ENCODE measurements at regions not wholly inside any gene's neighbourhood (a gene's known extent, or its start where the extent isn't known, plus 50 kb on each side); places are given as distances from the start of the nearest gene placed in this dataset.
"Not testable (repeated sequence)": the region's sequence is repeated elsewhere in the genome, so short reads cannot be mapped to it uniquely, and the experiment has no call there.

DNA sequence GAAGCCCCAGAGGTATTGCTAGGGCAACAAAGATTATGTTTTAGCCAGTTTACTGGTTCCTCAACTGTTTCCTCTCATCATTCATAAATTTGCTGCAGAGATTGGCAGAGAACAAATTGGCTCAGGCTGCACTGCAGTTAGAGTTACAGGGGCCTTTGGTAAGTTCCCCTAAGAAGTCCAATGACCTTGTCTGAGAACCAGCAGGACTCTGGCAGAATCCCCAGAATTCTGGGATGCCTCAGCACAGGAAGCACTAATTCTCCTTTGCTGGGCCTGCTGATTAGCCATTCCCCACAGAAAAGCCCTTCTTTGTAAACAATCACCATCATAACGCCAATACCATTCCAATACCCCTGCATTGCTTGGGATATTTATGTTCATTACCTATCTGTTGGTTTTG, 151.3 kb downstream of the USP46 start:
- no peak overlapping the region for H3K27ac ChIP-seq (ENCODE audit: low read length)
- H3K4me3 ChIP-seq (ENCODE audit: low read length), result no peak overlapping the region
- no peaks in the 10 kb centered on the region for H3K4me1 ChIP-seq (ENCODE audit: control insufficient read depth, insufficient read depth, low read length)
- DNase-seq, result no peak
- no peaks in the 10 kb centered on the region for H3K36me3 ChIP-seq (ENCODE audit: control insufficient read depth, insufficient read depth, low read length)
- no CpG with 5 or more reads among the region's 1 CpG for WGBS (ENCODE audit: insufficient coverage, low lambda C conversion rate)
- H3K9me3 ChIP-seq (ENCODE audit: control insufficient read depth, low read depth, low read length), result no peaks in the 10 kb centered on the region
- no peaks in the 10 kb centered on the region for H3K27me3 ChIP-seq (ENCODE audit: control insufficient read depth, insufficient read depth, low read length)

DNA sequence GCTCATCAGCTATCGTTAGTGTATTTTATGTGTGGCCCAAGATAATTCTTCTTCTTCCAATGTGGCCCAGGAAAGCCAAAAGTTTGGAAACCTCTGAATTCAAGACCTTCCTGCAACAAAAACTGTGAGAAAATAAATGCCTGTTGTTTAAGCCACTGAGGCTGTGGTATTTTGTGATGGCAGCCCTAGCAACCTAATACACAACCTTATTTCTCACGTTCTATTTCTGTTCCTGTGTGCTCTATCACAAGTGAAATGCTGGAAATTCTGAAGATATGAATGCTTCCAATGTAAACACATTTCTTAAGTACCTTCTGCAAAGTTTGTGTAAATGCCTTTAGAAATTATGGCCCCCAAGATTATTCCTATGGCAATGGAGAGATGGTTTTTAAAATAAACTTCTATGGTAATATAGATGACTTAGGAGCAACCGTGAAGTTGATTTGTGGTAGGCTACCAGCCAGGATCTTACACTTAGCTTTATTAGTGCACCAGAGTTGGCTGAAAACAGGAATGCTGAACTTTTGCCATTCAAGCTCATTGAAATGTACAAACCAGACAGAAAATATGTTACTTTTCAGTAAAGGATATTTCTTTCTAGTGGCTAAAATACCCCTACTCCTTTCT, 148.0 kb downstream of the USP46 start:
- Histone ChIP-seq H3K36me3 (ENCODE audit: control insufficient read depth, insufficient read depth, low read length) (no peaks in the 10 kb centered on the region), H3K9me3 (ENCODE audit: control insufficient read depth, low read depth, low read length) (no peaks in the 10 kb centered on the region), H3K27me3 (ENCODE audit: control insufficient read depth, insufficient read depth, low read length) (no peaks in the 10 kb centered on the region), H3K4me3 (ENCODE audit: low read length) (no peak overlapping the region), H3K4me1 (ENCODE audit: control insufficient read depth, insufficient read depth, low read length) (no peaks in the 10 kb centered on the region), H3K27ac (ENCODE audit: low read length) (no peak overlapping the region)
- whole genome bisulfite sequencing (ENCODE audit: insufficient coverage, low lambda C conversion rate), result no CpG with 5 or more reads among the region's 3 CpGs
- no peak for DNase-seq

DNA sequence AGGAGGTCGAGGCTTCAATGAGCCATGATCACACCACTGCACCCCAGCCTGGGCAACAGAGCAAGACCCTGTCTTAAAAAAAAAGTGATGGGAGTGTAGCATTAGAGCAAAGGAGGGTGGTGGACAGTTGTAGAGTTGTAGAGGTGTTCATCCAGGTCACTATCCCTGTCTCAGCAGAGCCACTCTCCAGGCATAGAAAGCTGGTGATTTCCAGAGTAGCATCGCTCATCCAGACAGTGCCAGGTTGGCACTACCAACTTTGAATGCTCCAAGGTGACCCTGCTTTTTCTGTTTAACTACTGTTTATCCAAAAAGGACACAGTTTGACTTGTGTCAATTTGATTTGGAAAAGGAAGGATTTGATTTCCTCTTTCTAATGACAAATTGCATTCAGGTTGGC, 147.3 kb downstream of the USP46 start:
- H3K27ac ChIP-seq (ENCODE audit: low read length), result no peak overlapping the region
- H3K4me1 ChIP-seq (ENCODE audit: control insufficient read depth, insufficient read depth, low read length), result no peaks in the 10 kb centered on the region
- H3K9me3 ChIP-seq (ENCODE audit: control insufficient read depth, low read depth, low read length), result no peaks in the 10 kb centered on the region
- no peaks in the 10 kb centered on the region for H3K27me3 ChIP-seq (ENCODE audit: control insufficient read depth, insufficient read depth, low read length)
- WGBS (ENCODE audit: insufficient coverage, low lambda C conversion rate), result 100% methylated on average over 1 of the region's 2 CpGs
- no peak overlapping the region for H3K4me3 ChIP-seq (ENCODE audit: low read length)
- no peaks in the 10 kb centered on the region for H3K36me3 ChIP-seq (ENCODE audit: control insufficient read depth, insufficient read depth, low read length)
- DNase-seq, result no peak

DNA sequence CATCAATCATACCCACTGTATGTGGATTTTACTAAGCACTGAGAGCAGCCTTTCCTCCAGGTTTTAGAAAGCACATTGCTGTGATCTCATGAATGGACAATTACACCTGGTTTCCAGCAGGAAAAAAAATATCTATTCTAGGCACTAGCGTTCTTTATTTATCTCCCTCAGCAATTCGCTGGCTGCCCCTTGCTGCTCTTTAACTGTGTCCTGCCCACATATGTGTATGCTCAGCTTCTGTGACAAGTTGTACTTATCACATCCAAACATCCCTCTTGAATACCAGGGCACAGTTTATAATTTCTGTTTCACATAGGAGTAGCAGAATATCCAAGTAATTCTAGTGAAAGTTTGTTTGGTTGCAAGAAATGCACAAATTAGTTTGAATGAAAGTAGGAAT, 146.8 kb downstream of the USP46 start:
- H3K27me3 ChIP-seq (ENCODE audit: control insufficient read depth, insufficient read depth, low read length), result no peaks in the 10 kb centered on the region
- 0% methylated on average over 2 of the region's 2 CpGs for WGBS (ENCODE audit: insufficient coverage, low lambda C conversion rate)
- no peaks in the 10 kb centered on the region for H3K4me1 ChIP-seq (ENCODE audit: control insufficient read depth, insufficient read depth, low read length)
- no peaks in the 10 kb centered on the region for H3K36me3 ChIP-seq (ENCODE audit: control insufficient read depth, insufficient read depth, low read length)
- no peak overlapping the region for H3K27ac ChIP-seq (ENCODE audit: low read length)
- no peaks in the 10 kb centered on the region for H3K9me3 ChIP-seq (ENCODE audit: control insufficient read depth, low read depth, low read length)
- H3K4me3 ChIP-seq (ENCODE audit: low read length), result no peak overlapping the region
- DNase-seq, result no peak

DNA sequence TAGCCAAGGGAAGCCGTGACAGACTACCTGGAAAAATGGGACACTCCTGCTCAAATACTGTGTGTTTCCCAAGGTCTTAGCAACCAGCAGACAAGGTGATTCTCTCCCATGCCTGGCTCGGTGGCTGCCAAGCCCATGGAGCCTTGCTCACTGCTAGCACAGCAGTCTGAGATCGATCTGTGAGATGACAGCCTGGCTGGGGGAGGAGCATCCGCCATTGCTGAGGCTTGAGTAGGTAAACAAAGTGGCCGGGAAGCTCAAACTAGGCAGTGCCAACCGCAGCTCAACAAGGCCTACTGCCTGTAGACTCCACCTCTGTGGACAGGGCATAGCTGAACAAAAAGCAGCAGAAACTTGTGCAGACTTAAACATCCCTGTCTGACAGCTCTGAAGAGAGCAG, 137.0 kb downstream of the USP46 start:
- not testable (repeated sequence) for H3K4me1 ChIP-seq (ENCODE audit: control insufficient read depth, insufficient read depth, low read length); DNase-seq; H3K36me3 ChIP-seq (ENCODE audit: control insufficient read depth, insufficient read depth, low read length); H3K9me3 ChIP-seq (ENCODE audit: control insufficient read depth, low read depth, low read length); H3K27ac ChIP-seq (ENCODE audit: low read length); H3K27me3 ChIP-seq (ENCODE audit: control insufficient read depth, insufficient read depth, low read length); H3K4me3 ChIP-seq (ENCODE audit: low read length)
- no CpG with 5 or more reads among the region's 6 CpGs for WGBS (ENCODE audit: insufficient coverage, low lambda C conversion rate)

DNA sequence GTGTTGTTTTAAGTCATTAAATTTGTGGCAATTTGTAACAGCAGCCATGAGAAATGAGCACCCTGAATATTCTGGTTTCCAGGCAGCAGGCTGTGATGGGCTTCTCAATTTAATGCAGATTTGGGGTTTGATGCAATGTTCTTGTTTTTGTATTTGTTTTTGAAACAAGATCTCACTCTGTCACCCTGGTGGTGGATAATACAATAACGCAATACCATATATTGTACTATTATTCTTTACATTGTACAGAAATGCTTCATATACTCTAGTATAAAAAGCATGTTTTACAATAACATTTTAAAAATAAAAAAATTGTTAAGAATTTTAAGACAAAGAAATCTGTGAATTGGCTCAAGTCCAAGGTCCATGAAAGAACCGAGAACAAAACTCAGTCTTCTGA, 129.1 kb downstream of the USP46 start:
- WGBS (ENCODE audit: insufficient coverage, low lambda C conversion rate), result 83% methylated on average over 2 of the region's 2 CpGs
- Histone ChIP-seq H3K36me3 (ENCODE audit: control insufficient read depth, insufficient read depth, low read length) (no peaks in the 10 kb centered on the region), H3K9me3 (ENCODE audit: control insufficient read depth, low read depth, low read length) (no peaks in the 10 kb centered on the region), H3K27ac (ENCODE audit: low read length) (no peak overlapping the region), H3K27me3 (ENCODE audit: control insufficient read depth, insufficient read depth, low read length) (no peaks in the 10 kb centered on the region), H3K4me3 (ENCODE audit: low read length) (no peak overlapping the region), H3K4me1 (ENCODE audit: control insufficient read depth, insufficient read depth, low read length) (no peaks in the 10 kb centered on the region)
- DNase-seq, result no peak

DNA sequence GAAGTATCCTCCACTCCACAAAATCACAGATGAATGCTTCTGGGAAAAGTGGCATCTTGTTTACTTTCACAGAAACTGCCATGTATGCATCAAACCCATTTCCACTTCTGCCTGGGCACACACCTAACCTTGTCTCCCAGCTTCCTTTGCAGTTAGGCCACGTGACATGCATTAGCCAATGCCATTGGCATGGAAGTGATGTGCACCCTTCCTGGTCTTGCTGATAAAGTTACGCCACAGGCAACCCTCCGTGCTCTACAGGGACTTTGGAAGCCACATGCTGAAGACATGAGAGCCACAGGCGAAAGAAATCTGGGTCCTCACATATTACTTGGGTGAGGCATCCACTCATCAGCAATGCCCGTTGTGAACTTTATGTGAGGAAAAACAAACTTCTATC, 123.3 kb downstream of the USP46 start:
- no peak overlapping the region for H3K27ac ChIP-seq (ENCODE audit: low read length)
- H3K4me1 ChIP-seq (ENCODE audit: control insufficient read depth, insufficient read depth, low read length), result no peaks in the 10 kb centered on the region
- H3K4me3 ChIP-seq (ENCODE audit: low read length), result no peak overlapping the region
- no peaks in the 10 kb centered on the region for H3K9me3 ChIP-seq (ENCODE audit: control insufficient read depth, low read depth, low read length)
- no peaks in the 10 kb centered on the region for H3K36me3 ChIP-seq (ENCODE audit: control insufficient read depth, insufficient read depth, low read length)
- no CpG with 5 or more reads among the region's 5 CpGs for WGBS (ENCODE audit: insufficient coverage, low lambda C conversion rate)
- no peaks in the 10 kb centered on the region for H3K27me3 ChIP-seq (ENCODE audit: control insufficient read depth, insufficient read depth, low read length)
- no peak for DNase-seq

Measured in large intestine (tissue), 3 donors.